ENCODE measurements at regions not wholly inside any gene's neighbourhood (a gene's known extent, or its start where the extent isn't known, plus 50 kb on each side); places are given as distances from the start of the nearest gene placed in this dataset.

DNA sequence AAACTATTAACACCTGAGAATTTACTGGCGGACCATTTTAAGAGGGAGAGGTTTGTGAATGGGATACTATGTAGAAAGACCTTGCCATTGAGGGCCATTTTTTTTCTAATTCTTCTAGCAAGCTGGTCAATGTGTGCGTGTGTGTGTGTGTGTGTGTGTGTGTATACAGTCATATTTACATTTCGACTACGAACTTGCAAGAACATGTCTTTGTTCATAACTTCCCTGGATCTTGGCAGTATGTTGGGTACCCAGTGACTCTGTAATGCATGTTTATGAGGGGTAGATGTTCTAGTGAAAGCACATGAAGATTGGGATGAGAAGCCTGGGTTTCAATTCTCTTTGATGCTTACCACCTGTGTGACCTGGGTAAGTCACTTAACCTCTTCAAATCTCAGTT is 133.6 kb downstream of the UBE2E3 start:
- DNase-seq, result no peak

DNA sequence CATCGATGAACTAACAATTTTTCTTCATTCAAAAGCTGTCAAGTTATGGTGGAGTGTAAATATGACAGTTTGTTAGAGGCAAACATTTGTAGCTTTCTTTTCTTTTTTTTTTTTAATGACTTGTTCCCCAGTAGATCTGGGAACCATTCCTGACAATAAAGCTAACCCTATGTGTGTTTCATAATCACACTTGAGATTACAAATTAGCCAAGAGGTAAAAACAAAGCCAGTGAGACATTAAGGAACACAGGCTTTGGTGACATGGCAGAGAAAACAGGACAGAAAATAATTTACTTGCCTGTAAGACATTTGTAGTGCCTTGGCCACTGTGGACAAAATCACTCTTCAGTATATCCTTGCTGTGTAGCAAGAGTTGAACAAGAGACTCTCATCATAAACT is 135.9 kb downstream of the UBE2E3 start:
- no peak for DNase-seq

DNA sequence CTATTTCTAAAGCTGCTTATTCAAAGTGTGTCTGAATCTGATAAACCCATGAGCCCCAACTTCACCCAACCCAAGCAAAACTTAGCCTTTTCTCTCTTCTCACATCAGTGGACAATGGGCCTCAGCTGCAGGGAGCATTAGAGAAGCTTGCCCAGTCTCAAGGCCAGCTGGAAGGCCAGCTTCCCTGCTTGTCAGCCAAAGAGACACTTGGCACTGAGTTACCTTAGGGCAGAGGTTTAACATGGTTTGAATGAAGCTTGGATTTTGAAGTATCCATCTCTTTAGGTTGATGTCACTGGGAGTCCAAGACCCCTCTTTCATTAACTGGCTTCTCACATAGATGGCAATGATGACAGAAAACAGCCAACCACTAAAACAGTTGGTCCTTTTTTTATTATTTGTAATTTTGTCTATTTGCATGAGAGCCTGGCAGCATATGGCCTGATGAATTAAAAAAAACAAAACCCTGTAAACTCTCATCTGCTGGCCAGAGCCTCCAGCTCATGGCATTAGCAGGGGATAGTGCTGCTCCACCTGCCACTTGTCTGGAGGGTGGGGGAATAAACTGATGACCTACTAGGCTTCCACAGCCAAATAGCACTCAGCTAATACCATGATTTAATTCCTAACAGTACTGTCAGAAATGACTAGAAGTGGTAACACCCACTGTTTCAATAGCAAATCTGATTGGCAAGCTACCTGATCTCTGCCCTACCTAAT is 137.0 kb downstream of the UBE2E3 start:
- DNase-seq, result no peak

DNA sequence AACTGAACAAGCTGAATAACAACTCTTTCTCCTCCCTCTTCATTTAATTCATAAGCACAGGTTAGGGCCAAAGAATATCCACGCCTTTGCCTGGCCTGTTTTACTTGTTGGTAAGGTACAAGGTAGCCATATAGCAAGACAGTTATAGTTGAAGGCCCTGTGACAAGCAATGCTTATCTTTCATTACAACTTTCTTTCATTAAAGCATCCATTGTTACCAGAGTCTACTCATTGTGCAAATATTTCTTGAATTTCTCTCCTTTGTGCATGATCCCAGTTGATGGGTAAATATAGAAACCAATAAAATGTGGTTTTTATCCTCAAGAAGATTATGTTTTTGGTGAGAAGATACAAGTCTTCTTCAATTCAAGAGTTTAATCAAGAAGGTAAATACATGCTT is 140.2 kb downstream of the UBE2E3 start:
- DNase-seq, result no peak

DNA sequence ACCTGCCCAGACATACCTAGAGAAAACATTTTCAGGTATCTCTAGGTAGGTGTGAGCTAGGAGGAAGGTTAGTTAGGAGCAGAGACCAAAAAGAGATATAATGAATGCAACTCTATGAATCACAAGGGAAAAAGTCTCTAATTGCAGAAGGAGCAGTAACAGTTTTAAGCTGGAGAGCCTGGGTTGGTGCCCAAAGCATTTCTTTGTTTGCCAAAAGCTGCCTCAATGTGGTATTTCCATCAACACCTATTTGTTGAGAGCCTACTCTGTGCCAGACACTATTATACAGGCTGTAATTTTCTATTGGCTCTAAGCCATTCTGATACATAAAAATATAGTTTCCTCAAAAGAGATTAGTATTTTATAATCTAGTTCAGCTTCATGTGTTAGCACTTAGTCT is 141.6 kb downstream of the UBE2E3 start:
- DNase-seq, result no peak

DNA sequence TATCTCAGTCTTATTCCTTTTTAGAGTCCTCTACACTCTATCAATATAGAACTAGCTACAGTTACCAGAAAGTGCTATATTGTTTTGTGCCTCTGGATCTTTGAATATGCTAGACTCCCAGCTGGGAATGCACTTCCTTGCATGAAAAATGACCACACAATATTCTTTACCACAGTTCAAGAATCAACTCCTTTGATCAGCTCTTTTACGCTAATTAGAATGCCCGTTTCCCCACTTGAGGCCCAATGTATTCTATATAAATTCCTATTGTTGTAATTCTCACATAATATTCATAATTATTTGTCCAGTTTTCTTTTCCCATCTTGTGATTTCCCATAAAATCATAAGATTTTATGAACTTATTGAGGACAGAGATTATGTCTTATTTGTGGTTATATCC is 142.2 kb downstream of the UBE2E3 start:
- DNase-seq, result no peak

DNA sequence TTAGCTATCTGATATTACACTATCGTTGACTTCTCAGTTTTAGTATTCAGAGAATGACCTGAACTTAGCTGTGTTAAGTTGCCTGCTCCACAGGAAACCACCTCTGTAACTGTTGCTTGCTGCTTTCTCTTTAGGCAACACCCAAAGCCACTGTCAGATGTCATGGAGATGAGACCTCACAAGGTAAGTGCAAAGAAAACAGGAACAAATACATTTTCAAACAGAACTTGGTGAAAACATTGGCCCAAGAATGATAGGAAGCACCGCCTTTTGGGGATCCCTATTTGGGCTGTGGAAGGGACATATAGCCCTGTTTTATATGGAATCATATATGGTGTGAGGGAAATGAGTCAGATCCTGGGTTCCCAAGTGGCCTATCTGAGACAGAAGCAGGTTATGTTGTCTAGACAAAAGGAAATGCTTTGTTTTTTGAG is 143.4 kb downstream of the UBE2E3 start:
- peak; percentile 78 for DNase-seq

DNA sequence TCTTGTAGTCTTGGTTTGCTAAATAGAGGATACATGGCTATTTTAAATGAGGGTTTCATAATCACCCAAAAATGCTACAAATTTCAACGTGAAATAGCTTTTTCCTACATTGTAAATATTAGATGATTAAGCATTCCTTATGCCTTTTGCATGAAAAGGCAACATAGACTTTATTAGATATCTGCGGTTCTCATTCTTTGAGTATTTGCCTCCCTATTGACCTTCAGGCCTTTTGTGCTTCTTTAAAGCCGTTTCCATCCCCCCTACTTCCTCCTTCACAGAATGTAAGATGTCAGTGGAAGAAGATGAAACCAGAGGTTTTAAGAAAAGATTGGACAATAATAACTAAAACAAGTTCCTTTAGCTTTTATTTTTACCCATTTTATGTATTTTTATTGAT is 144.1 kb downstream of the UBE2E3 start:
- DNase-seq, result no peak

DNA sequence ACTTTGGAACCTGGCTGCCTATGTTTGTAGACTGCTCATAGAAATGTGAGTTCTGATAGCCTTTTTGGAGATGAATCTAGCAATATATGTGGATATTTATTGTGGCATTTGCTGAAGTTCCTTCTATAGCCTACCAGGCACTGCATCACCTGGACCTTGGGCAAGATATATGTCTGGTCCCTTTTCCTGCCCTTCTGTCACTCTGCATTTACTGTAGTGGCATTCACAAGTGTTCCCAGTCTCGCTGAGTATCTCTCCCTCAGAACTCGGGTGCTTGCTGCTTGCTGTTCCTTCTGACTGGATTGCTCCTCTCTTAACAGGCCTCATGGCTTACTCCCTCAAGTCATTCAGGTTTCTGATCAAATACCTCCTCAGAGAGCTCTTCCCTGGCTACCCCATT is 145.0 kb downstream of the UBE2E3 start:
- no peak for DNase-seq

DNA sequence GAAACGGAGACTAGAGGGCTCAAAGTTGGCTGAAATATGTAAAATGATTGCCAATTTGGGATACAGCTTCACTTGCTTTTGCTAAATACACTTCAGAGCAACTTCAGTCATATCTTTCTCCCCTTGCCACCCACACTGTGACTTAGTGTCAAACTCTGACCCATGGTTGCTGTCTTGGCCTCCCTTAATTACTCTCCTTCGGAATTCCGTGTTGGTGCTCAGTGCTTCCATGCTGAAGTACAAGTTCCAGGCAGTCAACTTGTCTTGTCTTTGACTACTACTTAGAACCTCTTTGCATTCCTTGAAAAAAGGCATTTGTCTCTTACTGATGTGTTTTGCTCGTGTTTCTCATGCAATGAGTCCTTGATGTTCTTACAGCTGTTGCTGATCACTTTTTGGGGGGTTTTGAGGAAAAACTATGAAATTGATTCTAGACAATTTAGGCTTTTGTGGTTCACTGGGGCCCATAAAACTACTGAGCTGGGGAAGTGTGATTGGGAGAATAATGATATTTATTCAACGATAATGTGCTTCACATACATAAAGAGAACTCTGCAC is 146.0 kb downstream of the UBE2E3 start:
- no peak for DNase-seq

DNA sequence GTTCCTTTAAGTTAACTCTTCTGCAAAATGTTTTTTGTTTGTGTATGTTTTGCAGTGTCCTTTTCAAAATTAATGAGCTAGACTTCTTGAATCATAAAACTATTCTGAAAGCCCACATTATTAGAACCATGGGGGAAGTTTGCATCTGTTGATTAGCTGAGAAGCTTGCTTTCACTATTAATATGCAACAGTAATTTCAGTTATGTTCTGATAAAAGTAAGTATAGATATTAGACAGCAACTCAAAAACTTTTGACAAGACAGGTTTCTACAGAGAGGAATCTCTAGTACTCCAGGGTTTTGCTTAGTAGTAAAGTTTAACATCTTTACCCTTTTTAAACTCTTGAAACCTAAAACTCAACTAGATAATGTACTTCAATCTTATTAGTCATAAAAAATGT is 147.8 kb downstream of the UBE2E3 start:
- peak; percentile 45 for DNase-seq

DNA sequence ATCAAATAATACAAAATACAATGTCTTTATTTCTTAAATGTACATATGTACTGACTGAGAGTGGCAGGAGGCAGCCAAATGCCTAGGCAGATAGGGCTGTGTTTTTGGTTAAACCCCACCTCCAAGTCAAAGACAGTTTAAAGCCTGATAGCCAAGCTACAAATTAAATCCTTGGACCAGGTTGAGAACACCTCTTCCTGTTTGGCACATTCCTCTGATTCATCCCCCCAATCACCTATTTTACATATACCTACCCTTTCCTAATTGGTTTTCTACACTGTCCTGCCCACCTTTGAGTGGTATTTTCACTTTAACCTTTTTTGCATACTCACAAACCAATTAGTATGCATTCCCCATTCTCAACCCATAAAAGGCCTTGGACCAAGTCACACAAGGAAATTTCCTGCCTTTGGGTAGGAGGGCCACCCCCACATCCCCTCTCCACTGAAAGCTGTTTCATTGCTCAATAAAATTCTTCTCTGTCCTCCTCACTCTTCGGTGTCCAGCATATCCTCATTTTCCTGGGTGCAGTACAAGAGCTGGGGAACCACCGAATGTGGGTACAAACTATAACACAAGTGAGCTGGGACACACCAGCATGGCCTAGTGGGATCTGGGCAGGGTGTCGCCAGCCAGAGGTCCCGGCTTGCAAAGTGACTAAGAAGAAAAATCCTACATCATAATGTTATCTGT is 149.1 kb downstream of the UBE2E3 start:
- DNase-seq, result no peak

DNA sequence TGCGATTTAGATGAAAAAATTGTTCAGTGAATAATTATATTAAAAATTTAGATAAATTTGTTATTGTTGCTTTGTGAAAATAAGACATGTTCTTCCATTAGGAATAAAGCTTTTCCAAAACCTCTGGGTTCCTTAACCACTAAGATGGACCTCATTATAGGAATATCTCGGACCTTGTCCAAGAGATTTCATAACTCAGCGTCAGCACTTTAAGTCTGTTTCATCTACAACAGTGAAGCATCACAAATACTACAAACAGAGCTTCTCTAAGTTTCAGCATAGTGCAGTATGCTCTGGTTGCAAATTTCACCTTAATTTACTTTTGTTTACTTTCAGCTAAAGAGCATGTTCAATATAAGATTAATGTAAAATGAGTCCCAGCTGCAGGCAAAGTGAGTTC is 150.3 kb downstream of the UBE2E3 start:
- no peak for DNase-seq

DNA sequence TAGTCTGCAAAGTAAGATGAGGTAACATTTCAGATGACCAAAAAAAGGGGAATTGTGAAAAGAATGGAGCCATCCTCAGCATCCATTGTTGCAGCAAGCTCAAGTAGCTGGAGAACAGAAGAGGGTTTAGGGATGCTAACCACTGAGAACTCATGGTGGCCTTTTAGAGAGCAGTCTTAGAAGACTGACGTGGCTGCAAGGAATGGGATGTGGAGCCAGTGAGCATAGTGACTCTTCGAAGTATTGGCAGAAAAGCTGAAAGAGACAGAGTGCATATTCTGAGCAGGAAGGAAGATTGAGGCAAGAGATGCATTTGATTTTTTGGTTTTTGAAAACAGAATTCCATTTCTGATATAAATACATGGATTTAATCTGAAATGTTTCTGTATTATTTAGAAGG is 151.2 kb downstream of the UBE2E3 start:
- DNase-seq, result no peak

DNA sequence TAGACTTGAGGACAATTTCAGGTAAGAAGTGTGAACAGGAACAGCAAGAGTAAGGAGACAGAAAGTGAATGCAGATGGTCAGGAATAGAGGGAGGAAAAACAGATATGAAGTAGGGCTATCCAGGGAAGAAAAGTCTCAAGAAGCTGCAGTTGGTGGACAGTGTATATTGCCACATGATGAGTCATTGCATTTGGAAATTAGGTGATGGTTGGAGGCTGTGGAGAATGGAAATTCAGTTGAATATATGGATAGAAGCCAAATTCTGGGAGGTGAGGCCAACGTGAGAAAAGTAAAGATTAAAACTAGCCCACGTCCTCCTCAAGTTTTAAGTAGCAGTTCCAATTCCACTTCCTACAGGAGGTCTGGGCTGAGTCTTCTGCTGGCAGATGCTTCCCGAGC is 158.4 kb downstream of the UBE2E3 start:
- DNase-seq, result no peak

DNA sequence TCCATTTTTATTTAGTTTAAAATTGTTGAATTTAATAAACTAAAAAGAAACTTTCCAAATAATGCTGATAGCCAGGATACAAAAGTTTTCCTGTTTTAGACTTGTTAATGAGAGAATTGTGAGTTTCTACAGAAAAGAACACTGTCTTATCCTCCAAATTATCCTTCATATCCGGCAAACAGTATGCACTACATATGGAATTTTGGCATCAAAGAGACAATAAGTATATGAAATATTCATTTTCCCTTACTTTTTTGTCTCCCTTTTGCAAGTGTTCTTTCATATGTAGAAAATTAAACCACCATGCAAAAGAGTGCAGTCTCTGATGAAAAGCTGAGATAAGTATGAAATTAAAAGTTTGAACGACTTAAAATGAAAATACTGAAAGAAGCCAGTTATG is 159.4 kb downstream of the UBE2E3 start:
- DNase-seq, result no peak

DNA sequence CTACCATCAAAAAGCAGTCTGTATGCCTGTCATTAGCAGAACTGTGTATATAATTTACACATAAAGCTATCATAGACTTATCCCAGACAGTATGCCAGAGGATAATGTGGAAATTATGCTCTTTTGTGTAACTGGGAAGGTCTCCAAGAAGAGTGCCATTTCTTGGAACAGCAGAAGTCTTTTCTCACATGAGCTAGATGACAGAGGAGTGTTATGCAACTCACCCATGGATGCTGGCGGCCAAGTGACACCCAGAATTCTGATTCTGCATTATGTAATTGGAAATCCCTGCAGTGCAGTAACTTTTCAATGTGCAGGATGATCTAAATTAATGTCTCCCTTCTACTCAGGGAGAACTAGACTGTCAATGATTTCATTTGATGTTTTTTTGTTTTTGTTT is 160.0 kb downstream of the UBE2E3 start:
- no peak for DNase-seq

DNA sequence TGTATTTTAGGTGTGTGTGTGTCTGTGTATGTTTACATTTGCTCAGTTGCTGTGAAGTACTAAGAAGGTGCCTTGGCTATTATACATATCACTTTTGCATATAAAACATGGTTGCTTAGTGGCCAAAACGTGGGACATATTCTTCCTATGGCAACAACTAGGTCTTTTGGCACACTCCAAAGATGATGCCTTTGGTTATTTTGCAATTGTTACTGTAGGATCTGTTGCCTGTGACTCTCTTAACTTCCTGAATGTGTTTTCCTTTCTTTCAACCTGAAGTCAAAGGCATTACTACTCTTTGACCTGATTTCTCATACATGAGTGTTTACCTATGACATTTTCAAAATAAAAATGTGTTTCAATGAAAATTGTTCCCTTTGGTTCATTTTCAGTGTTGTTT is 160.5 kb downstream of the UBE2E3 start:
- DNase-seq, result no peak

DNA sequence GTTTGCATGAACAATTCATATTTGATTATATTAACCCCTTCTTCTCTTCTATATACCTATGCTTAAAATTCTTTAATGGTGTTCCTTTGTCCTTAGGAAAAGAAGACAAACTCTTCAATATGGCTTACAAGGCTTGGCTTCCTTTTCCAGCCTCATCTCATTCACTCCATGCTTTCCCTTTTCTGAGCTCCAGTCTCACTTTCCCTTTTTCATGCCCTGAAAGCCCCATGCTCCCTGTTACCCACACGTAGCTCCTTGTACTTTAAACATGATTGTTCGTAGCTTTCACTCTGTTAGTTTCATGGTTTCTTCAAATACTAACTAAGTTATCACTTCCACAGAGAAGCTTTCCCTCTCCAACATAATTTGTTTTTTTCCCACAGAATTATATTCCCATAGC is 161.3 kb downstream of the UBE2E3 start:
- no peak for DNase-seq

DNA sequence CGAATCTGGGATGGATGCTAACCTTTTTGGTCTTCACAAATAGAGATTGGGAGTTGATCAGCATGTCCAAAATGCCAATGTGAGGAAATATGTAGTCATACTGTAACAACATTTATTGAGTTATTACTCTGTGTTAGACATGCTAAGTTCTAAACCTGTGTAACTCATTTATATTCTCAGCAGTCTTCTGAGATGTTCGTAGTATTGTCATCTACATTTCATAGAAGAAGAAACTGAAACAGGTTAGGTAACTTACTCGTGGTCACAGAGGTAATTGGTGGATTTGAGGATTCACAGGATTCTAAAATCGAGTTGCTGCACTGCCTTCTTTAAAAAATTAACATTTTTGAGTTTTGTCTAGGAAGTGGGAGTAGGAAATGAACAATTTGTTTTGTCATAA is 162.1 kb downstream of the UBE2E3 start:
- peak; percentile 5 for DNase-seq

DNA sequence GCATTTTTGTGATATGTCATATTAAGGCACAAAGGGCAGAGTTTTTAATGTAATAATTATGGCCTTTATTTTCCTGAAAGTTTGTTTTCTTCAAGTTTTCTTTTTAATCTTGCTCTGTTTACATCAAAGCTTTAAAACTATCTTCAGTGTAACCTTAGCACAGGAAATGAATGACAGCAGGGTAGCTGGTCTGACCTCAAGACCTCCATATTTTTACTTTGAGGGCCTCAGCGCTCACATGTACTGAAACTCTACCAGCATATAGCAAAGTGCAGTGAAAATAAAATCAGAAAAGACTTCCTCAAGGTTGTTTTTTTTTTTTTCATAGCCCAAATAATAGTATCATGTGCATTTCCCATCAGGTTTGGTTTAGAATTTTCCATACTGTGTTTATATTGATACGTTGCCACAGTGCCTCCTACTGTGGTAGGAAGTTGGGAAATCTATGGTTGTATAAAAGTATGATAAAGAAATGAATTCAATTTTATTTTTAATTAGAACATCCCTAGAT is 163.4 kb downstream of the UBE2E3 start:
- no peak for DNase-seq

DNA sequence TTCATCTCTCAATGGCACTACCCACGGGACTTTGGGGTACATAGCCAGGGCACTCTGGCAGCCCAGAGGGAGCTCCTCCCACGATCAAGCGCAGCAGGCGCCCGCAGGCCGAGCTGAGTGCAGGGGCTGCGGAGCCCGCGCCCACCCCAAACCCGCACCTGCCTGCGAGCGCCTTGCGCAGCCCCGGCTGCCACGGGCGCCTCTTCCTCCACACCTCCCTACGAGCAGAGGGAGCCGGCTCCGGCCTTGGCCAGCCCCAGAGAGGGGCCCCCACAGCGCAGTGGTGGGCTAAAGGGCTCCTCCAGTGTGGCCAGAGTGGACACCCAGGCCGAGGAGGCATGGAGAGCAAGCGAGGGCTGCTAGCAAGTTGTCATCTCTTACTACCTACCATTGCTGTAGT is 165.2 kb downstream of the UBE2E3 start:
- no peak for DNase-seq

DNA sequence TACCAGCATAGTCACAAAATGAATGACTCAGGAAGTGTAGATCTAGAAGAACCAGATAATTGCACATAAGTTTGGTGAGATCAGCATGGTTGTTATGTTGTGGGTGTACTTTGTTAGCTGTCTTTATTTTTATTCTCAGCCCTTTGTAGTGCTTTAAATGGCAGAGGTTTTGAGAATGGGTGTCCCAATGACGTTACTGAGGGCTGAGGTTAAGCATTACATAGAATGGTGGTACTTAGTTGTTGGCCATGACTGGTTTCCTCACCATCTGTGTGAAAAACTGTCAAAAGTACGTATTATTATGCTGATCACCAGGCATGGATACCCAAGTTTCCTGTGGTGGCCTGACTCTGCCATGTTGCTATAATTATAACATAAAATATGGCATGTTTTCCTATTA is 165.8 kb downstream of the UBE2E3 start:
- no peak for DNase-seq

DNA sequence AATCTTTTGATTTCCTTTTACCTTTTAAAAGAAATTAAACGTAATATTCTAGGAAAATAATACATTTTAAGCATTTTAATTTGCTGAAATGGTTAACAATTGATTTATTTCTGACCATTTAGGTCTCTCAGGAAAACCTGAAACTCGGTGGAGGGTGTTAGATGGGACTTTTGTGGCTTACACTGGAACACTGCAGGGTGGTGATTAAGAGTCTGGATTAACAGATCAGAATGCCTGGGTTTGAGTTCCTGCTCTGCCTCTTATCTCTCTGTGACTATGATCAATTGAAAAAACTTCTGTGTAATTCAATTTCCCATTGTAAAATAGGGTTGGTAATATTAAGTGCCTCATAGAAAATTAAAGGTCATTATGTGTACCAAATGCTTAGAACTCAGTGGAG is 168.7 kb downstream of the UBE2E3 start:
- no peak for DNase-seq

Measured in activated CD4-positive, alpha-beta T cell treated with anti-CD3 and anti-CD28 coated beads, Interleukin-2, amount 50 U/mL, for 16 hours (primary cell).